ENCODE measurements at regions not wholly inside any gene's neighbourhood (a gene's known extent, or its start where the extent isn't known, plus 50 kb on each side); places are given as distances from the start of the nearest gene placed in this dataset.

- Histone ChIP-seq H3K79me2 (no peaks in the 10 kb centered on the region), H3K36me3 (ENCODE audit: control insufficient read depth, insufficient read depth, low read length) (no peaks in the 10 kb centered on the region), H3K4me2 (ENCODE audit: low read length) (no peak overlapping the region), H3K9ac (no peak overlapping the region), H2AFZ (no peak overlapping the region), H3K4me1 (peaks cover 11% of the 10 kb centered on the region), H3K27me3 (ENCODE audit: control insufficient read depth, insufficient read depth, low read length) (no peaks in the 10 kb centered on the region), H3K4me3 (ENCODE audit: low read depth, low read length) (no peak overlapping the region), H3K27ac (no peak overlapping the region), H3K9me3 (ENCODE audit: control insufficient read depth, low read length) (no peaks in the 10 kb centered on the region)
- no peak for TF ChIP-seq CTCF (IDR thresholded peaks at IDR 0.05)
These were observed 78.6 kb upstream of the TANC2 start for GRCh38 chr17:62887437-62887836.

- Histone ChIP-seq H2AFZ (no peak overlapping the region), H3K4me3 (ENCODE audit: low read depth, low read length) (no peak overlapping the region), H3K9ac (no peak overlapping the region), H3K79me2 (no peaks in the 10 kb centered on the region), H3K9me3 (ENCODE audit: control insufficient read depth, low read length) (no peaks in the 10 kb centered on the region), H3K27me3 (ENCODE audit: control insufficient read depth, insufficient read depth, low read length) (no peaks in the 10 kb centered on the region), H3K4me1 (no peaks in the 10 kb centered on the region), H3K4me2 (ENCODE audit: low read length) (no peak overlapping the region), H3K36me3 (ENCODE audit: control insufficient read depth, insufficient read depth, low read length) (no peaks in the 10 kb centered on the region), H3K27ac (no peak overlapping the region)
- no peak for TF ChIP-seq CTCF (IDR thresholded peaks at IDR 0.05)
These were observed 76.7 kb upstream of the MARCHF10 start for GRCh38 chr17:62884781-62885180.

- TF ChIP-seq CTCF (IDR thresholded peaks at IDR 0.05): no peak
- H3K4me3 ChIP-seq (ENCODE audit: low read depth, low read length): no peak overlapping the region
- no peak overlapping the region for H3K4me2 ChIP-seq (ENCODE audit: low read length)
- H3K4me1 ChIP-seq: peaks cover 4% of the 10 kb centered on the region
- H3K27me3 ChIP-seq (ENCODE audit: control insufficient read depth, insufficient read depth, low read length): no peaks in the 10 kb centered on the region
- H3K36me3 ChIP-seq (ENCODE audit: control insufficient read depth, insufficient read depth, low read length): no peaks in the 10 kb centered on the region
- no peaks in the 10 kb centered on the region for H3K79me2 ChIP-seq
- H3K9ac ChIP-seq: no peak overlapping the region
- no peaks in the 10 kb centered on the region for H3K9me3 ChIP-seq (ENCODE audit: control insufficient read depth, low read length)
- H2AFZ ChIP-seq: no peak overlapping the region
- no peak overlapping the region for H3K27ac ChIP-seq
These were observed 74.8 kb upstream of the MARCHF10 start for GRCh38 chr17:62882878-62883277.

- Histone ChIP-seq H3K4me3 (ENCODE audit: low read depth, low read length) (no peak overlapping the region), H2AFZ (no peak overlapping the region), H3K9me3 (ENCODE audit: control insufficient read depth, low read length) (no peaks in the 10 kb centered on the region), H3K27ac (no peak overlapping the region), H3K79me2 (no peaks in the 10 kb centered on the region), H3K27me3 (ENCODE audit: control insufficient read depth, insufficient read depth, low read length) (no peaks in the 10 kb centered on the region), H3K4me2 (ENCODE audit: low read length) (no peak overlapping the region), H3K9ac (no peak overlapping the region), H3K36me3 (ENCODE audit: control insufficient read depth, insufficient read depth, low read length) (no peaks in the 10 kb centered on the region), H3K4me1 (peaks cover 5% of the 10 kb centered on the region)
- no peak for TF ChIP-seq CTCF (IDR thresholded peaks at IDR 0.05)
These were observed 74.2 kb upstream of the MARCHF10 start for GRCh38 chr17:62882284-62882683.

GRCh38 chr17:62880120-62880519, 72.0 kb upstream of the MARCHF10 start:
- Histone ChIP-seq H3K27me3 (ENCODE audit: control insufficient read depth, insufficient read depth, low read length) (no peaks in the 10 kb centered on the region), H3K79me2 (no peaks in the 10 kb centered on the region), H3K4me1 (peaks cover 8% of the 10 kb centered on the region), H3K9me3 (ENCODE audit: control insufficient read depth, low read length) (no peaks in the 10 kb centered on the region), H3K36me3 (ENCODE audit: control insufficient read depth, insufficient read depth, low read length) (no peaks in the 10 kb centered on the region), H3K4me3 (ENCODE audit: low read depth, low read length) (no peak overlapping the region), H3K4me2 (ENCODE audit: low read length) (no peak overlapping the region), H3K27ac (no peak overlapping the region), H2AFZ (no peak overlapping the region), H3K9ac (no peak overlapping the region)
- no peak for TF ChIP-seq CTCF (IDR thresholded peaks at IDR 0.05)
